ENCODE measurements at regions not wholly inside any gene's neighbourhood (a gene's known extent, or its start where the extent isn't known, plus 50 kb on each side); places are given as distances from the start of the nearest gene placed in this dataset.

GRCh38 chr17:77282524-77283515 lies 142.1 kb downstream of the SEC14L1 start:
- peak; percentile 62 to 82 for DNase-seq (ENCODE audit: low read depth in 2 of 2)
- no peak overlapping the region for H2AFZ ChIP-seq (ENCODE audit: low read length)
- no peaks in the 10 kb centered on the region for H3K9me3 ChIP-seq (ENCODE audit: control insufficient read depth, insufficient read depth, low read depth, low read length)
- no peak overlapping the region for H3K4me2 ChIP-seq (ENCODE audit: extremely low read depth, insufficient read depth, low read length)
- peaks cover 3% of the 10 kb centered on the region for H3K79me2 ChIP-seq (ENCODE audit: control insufficient read depth, insufficient read depth, low read length)
- H3K36me3 ChIP-seq (ENCODE audit: control insufficient read depth, insufficient read depth, low read length) = no peaks in the 10 kb centered on the region
- TF ChIP-seq CTCF (conservative IDR thresholded peaks at IDR 0.05 in 1 of 2, IDR thresholded peaks at IDR 0.05 in 1 of 2; ENCODE audit: low read depth in 1 of 2, low read length in 2 of 2) (no peak), EZH2 (IDR thresholded peaks at IDR 0.05; ENCODE audit: low read length, missing control alignments) (no peak)
- peaks cover 24% of the 10 kb centered on the region for H3K4me1 ChIP-seq (ENCODE audit: control insufficient read depth, extremely low read depth, insufficient read depth, low read length)
- H3K27me3 ChIP-seq (ENCODE audit: control insufficient read depth, insufficient read depth, low read length) = no peaks in the 10 kb centered on the region
- no peaks in the 10 kb centered on the region for H4K20me1 ChIP-seq (ENCODE audit: control insufficient read depth, extremely low read depth, insufficient read depth, low read length)
- H3K9ac ChIP-seq (ENCODE audit: insufficient read depth, low read length) = no peak overlapping the region
- H3K4me3 ChIP-seq (replicated peaks in 1 of 4; ENCODE audit: control extremely low read depth in 1 of 4, insufficient read depth in 1 of 4, low read depth in 3 of 4, low read length in 4 of 4) = peak overlapping the region in 1 of 4 experiments; percentile 58
- H3K27ac ChIP-seq (ENCODE audit: insufficient read depth, low read length) = no peak overlapping the region

- Histone ChIP-seq H3K4me3 (replicated peaks in 1 of 4; ENCODE audit: control extremely low read depth in 1 of 4, insufficient read depth in 1 of 4, low read depth in 3 of 4, low read length in 4 of 4) (no peak overlapping the region), H3K9me3 (ENCODE audit: control insufficient read depth, insufficient read depth, low read depth, low read length) (no peaks in the 10 kb centered on the region), H2AFZ (ENCODE audit: low read length) (no peak overlapping the region), H3K9ac (ENCODE audit: insufficient read depth, low read length) (no peak overlapping the region), H3K4me1 (ENCODE audit: control insufficient read depth, extremely low read depth, insufficient read depth, low read length) (peaks cover 26% of the 10 kb centered on the region), H3K79me2 (ENCODE audit: control insufficient read depth, insufficient read depth, low read length) (peaks cover 3% of the 10 kb centered on the region), H3K27ac (ENCODE audit: insufficient read depth, low read length) (no peak overlapping the region), H3K4me2 (ENCODE audit: extremely low read depth, insufficient read depth, low read length) (no peak overlapping the region), H3K27me3 (ENCODE audit: control insufficient read depth, insufficient read depth, low read length) (no peaks in the 10 kb centered on the region), H4K20me1 (ENCODE audit: control insufficient read depth, extremely low read depth, insufficient read depth, low read length) (no peaks in the 10 kb centered on the region), H3K36me3 (ENCODE audit: control insufficient read depth, insufficient read depth, low read length) (no peaks in the 10 kb centered on the region)
- no peak for DNase-seq (ENCODE audit: low read depth in 2 of 2)
- TF ChIP-seq EZH2 (IDR thresholded peaks at IDR 0.05; ENCODE audit: low read length, missing control alignments) (no peak), CTCF (conservative IDR thresholded peaks at IDR 0.05 in 1 of 2, IDR thresholded peaks at IDR 0.05 in 1 of 2; ENCODE audit: low read depth in 1 of 2, low read length in 2 of 2) (no peak)
Observed at GRCh38 chr17:77284023-77284617, 143.4 kb downstream of the SEC14L1 start.

GRCh38 chr17:77285594-77286390 lies 145.0 kb downstream of the SEC14L1 start:
- Histone ChIP-seq H3K36me3 (ENCODE audit: control insufficient read depth, insufficient read depth, low read length) (no peaks in the 10 kb centered on the region), H3K4me1 (ENCODE audit: control insufficient read depth, extremely low read depth, insufficient read depth, low read length) (peaks cover 22% of the 10 kb centered on the region), H2AFZ (ENCODE audit: low read length) (peak overlapping the region; percentile 59), H3K27me3 (ENCODE audit: control insufficient read depth, insufficient read depth, low read length) (no peaks in the 10 kb centered on the region), H4K20me1 (ENCODE audit: control insufficient read depth, extremely low read depth, insufficient read depth, low read length) (no peaks in the 10 kb centered on the region), H3K4me2 (ENCODE audit: extremely low read depth, insufficient read depth, low read length) (no peak overlapping the region), H3K79me2 (ENCODE audit: control insufficient read depth, insufficient read depth, low read length) (peaks cover 3% of the 10 kb centered on the region), H3K27ac (ENCODE audit: insufficient read depth, low read length) (peak overlapping the region; percentile 76), H3K9ac (ENCODE audit: insufficient read depth, low read length) (peak overlapping the region; percentile 42), H3K9me3 (ENCODE audit: control insufficient read depth, insufficient read depth, low read depth, low read length) (no peaks in the 10 kb centered on the region), H3K4me3 (replicated peaks in 1 of 4; ENCODE audit: control extremely low read depth in 1 of 4, insufficient read depth in 1 of 4, low read depth in 3 of 4, low read length in 4 of 4) (no peak overlapping the region)
- TF ChIP-seq EZH2 (IDR thresholded peaks at IDR 0.05; ENCODE audit: low read length, missing control alignments) = no peak
- no peak for TF ChIP-seq CTCF (conservative IDR thresholded peaks at IDR 0.05 in 1 of 2, IDR thresholded peaks at IDR 0.05 in 1 of 2; ENCODE audit: low read depth in 1 of 2, low read length in 2 of 2)
- DNase-seq (ENCODE audit: low read depth in 2 of 2) = peak; percentile 86 to 97
